ENCODE measurements at regions not wholly inside any gene's neighbourhood (a gene's known extent, or its start where the extent isn't known, plus 50 kb on each side); places are given as distances from the start of the nearest gene placed in this dataset.

GRCh38 chr20:19078448-19079373 is 133.7 kb upstream of the SLC24A3 start:
- Histone ChIP-seq H3K4me3 (no peak overlapping the region), H3K4me1 (replicated peaks in 1 of 2; ENCODE audit: control insufficient read depth in 2 of 2, insufficient read depth in 2 of 2, low read length in 2 of 2) (no peaks in the 10 kb centered on the region), H3K9ac (ENCODE audit: insufficient read depth in 1 of 2, low read depth in 2 of 2, low read length in 2 of 2) (no peak overlapping the region), H3K4me2 (ENCODE audit: insufficient read depth, low read length) (no peak overlapping the region), H2AFZ (ENCODE audit: low read depth, low read length) (no peak overlapping the region), H4K20me1 (replicated peaks; ENCODE audit: control insufficient read depth, insufficient read depth, low read length) (no peaks in the 10 kb centered on the region), H3K36me3 (ENCODE audit: control insufficient read depth, insufficient read depth, low read length) (no peaks in the 10 kb centered on the region), H3K27ac (ENCODE audit: extremely low read depth, low read depth, low read length) (no peak overlapping the region), H3K9me3 (replicated peaks; ENCODE audit: control insufficient read depth, insufficient read depth, low read depth, low read length) (no peaks in the 10 kb centered on the region), H3K27me3 (ENCODE audit: control insufficient read depth in 2 of 2, insufficient read depth in 2 of 2, low read length in 2 of 2) (no peaks in the 10 kb centered on the region), H3K9me1 (ENCODE audit: control insufficient read depth, insufficient read depth, low read length) (no peaks in the 10 kb centered on the region), H3K79me2 (ENCODE audit: control insufficient read depth, insufficient read depth, low read length) (no peaks in the 10 kb centered on the region)
- ChIA-PET POLR2A (no interaction called here), CTCF (ENCODE audit: low intra/inter-chr PET ratio) (no interaction called here)
- 0% methylated on average over 6 of the region's 7 CpGs for WGBS (ENCODE audit: insufficient coverage, low coverage, missing lambda C conversion rate)
- ATAC-seq (no peak), FAIRE-seq (no peak), DNase-seq (ENCODE audit: extremely low read depth in 1 of 4, low spot score in 3 of 4) (no peak)
- TF ChIP-seq ZNF3 (CRISPR knock-in tag; IDR thresholded peaks at IDR 0.05) = no peak
- TF ChIP-seq GTF2B (IDR thresholded peaks at IDR 0.05; ENCODE audit: extremely low read depth, insufficient read length) = no peak
- TF ChIP-seq STAT6 (CRISPR knock-in tag; IDR thresholded peaks at IDR 0.05) = no peak
- no peak for TF ChIP-seq MYBL2 (IDR thresholded peaks at IDR 0.05; ENCODE audit: low read depth)
- no peak for TF ChIP-seq MYBL2 (CRISPR knock-in tag; IDR thresholded peaks at IDR 0.05; ENCODE audit: borderline replicate concordance)
- no peak for TF ChIP-seq ZNF699 (CRISPR knock-in tag; IDR thresholded peaks at IDR 0.05; ENCODE audit: insufficient replicate concordance)
- TF ChIP-seq ZBTB7A (IDR thresholded peaks at IDR 0.05; ENCODE audit: borderline replicate concordance, control insufficient read depth, low read depth, low read length) = no peak
- TF ChIP-seq RBM39 (optimal IDR thresholded peaks at IDR 0.05; ENCODE audit: low read depth, low read length) = no peak
- no peak for TF ChIP-seq ETV1 (tag; conservative IDR thresholded peaks at IDR 0.05; ENCODE audit: low read depth)
- no peak for TF ChIP-seq SRF (CRISPR knock-in tag; IDR thresholded peaks at IDR 0.05)
- no peak for TF ChIP-seq XRCC4 (IDR thresholded peaks at IDR 0.05; ENCODE audit: extremely low read depth, insufficient read depth, insufficient read length)
- TF ChIP-seq MYC (IDR thresholded peaks at IDR 0.05; ENCODE audit: low read depth, low read length) = no peak
- no peak for TF ChIP-seq MYC (CRISPR knock-in tag; IDR thresholded peaks at IDR 0.05; ENCODE audit: borderline replicate concordance, low read depth)
- TF ChIP-seq ZNF280A (IDR thresholded peaks at IDR 0.05; ENCODE audit: low read depth, partially characterized antibody) = no peak
- intact Hi-C loops (cut with micrococcal nuclease) (no loop called here), in situ Hi-C loops (cut with MboI) (no loop called here)
- no TSS peak for BruUV-seq (replicated peaks)
